ENCODE measurements at regions not wholly inside any gene's neighbourhood (a gene's known extent, or its start where the extent isn't known, plus 50 kb on each side); places are given as distances from the start of the nearest gene placed in this dataset.

- Histone ChIP-seq H3K36me3 (no peaks in the 10 kb centered on the region), H3K9me3 (no peaks in the 10 kb centered on the region), H3K27me3 (no peaks in the 10 kb centered on the region), H3K27ac (replicated peaks in 1 of 4) (no peak overlapping the region), H3K4me3 (no peak overlapping the region), H3K4me1 (no peaks in the 10 kb centered on the region)
- WGBS = 95% methylated on average over 4 of the region's 4 CpGs
- TF ChIP-seq POLR2A (IDR thresholded peaks at IDR 0.05; ENCODE audit: low read depth) (no peak), EP300 (IDR thresholded peaks at IDR 0.05) (no peak), POLR2AphosphoS5 (IDR thresholded peaks at IDR 0.05) (no peak), CTCF (IDR thresholded peaks at IDR 0.05) (no peak)
- no peak for DNase-seq (ENCODE audit: extremely low spot score)
- intact Hi-C loops (cut with DNase I) = no loop called here
Measured at GRCh38 chr15:29361560-29361959, 91.9 kb upstream of the NSMCE3 start.

- no peak for DNase-seq (ENCODE audit: extremely low spot score)
- intact Hi-C loops (cut with DNase I) = no loop called here
- 64% methylated on average over 4 of the region's 4 CpGs for WGBS
Measured at GRCh38 chr15:29360152-29360551, 90.5 kb upstream of the NSMCE3 start.

GRCh38 chr15:29356786-29357185 lies 87.2 kb upstream of the NSMCE3 start:
- intact Hi-C loops (cut with DNase I) = no loop called here
- 93% methylated on average over 1 of the region's 1 CpG for WGBS
- H3K9me3 ChIP-seq = no peaks in the 10 kb centered on the region
- H3K27ac ChIP-seq (replicated peaks in 1 of 4) = no peak overlapping the region
- H3K4me1 ChIP-seq = no peaks in the 10 kb centered on the region
- no peak for TF ChIP-seq POLR2AphosphoS5 (IDR thresholded peaks at IDR 0.05)
- no peak for TF ChIP-seq CTCF (IDR thresholded peaks at IDR 0.05)
- TF ChIP-seq EP300 (IDR thresholded peaks at IDR 0.05) = no peak
- no peak for TF ChIP-seq POLR2A (IDR thresholded peaks at IDR 0.05; ENCODE audit: low read depth)
- H3K27me3 ChIP-seq = no peaks in the 10 kb centered on the region
- no peak overlapping the region for H3K4me3 ChIP-seq
- H3K36me3 ChIP-seq = no peaks in the 10 kb centered on the region
- DNase-seq (ENCODE audit: extremely low spot score) = no peak

More at GRCh38 chr15:29360152-29360551, 90.5 kb upstream of the NSMCE3 start:
- Histone ChIP-seq H3K36me3 (no peaks in the 10 kb centered on the region), H3K4me3 (no peak overlapping the region), H3K27ac (replicated peaks in 1 of 4) (no peak overlapping the region), H3K27me3 (no peaks in the 10 kb centered on the region), H3K4me1 (no peaks in the 10 kb centered on the region), H3K9me3 (no peaks in the 10 kb centered on the region)
- TF ChIP-seq POLR2A (IDR thresholded peaks at IDR 0.05; ENCODE audit: low read depth) (no peak), POLR2AphosphoS5 (IDR thresholded peaks at IDR 0.05) (no peak), CTCF (IDR thresholded peaks at IDR 0.05) (no peak)

GRCh38 chr15:29355477-29355876 lies 85.9 kb upstream of the NSMCE3 start:
- Histone ChIP-seq H3K27ac (replicated peaks in 1 of 4) (no peak overlapping the region), H3K4me3 (no peak overlapping the region), H3K9me3 (no peaks in the 10 kb centered on the region), H3K27me3 (no peaks in the 10 kb centered on the region), H3K36me3 (no peaks in the 10 kb centered on the region), H3K4me1 (no peaks in the 10 kb centered on the region)
- intact Hi-C loops (cut with DNase I) = no loop called here
- no peak for DNase-seq (ENCODE audit: extremely low spot score)
- 83% methylated on average over 1 of the region's 1 CpG for WGBS
- no peak for TF ChIP-seq POLR2AphosphoS5 (IDR thresholded peaks at IDR 0.05)
- no peak for TF ChIP-seq CTCF (IDR thresholded peaks at IDR 0.05)
- no peak for TF ChIP-seq EP300 (IDR thresholded peaks at IDR 0.05)
- no peak for TF ChIP-seq POLR2A (IDR thresholded peaks at IDR 0.05; ENCODE audit: low read depth)

GRCh38 chr15:29352402-29352801 lies 82.8 kb upstream of the NSMCE3 start:
- DNase-seq (ENCODE audit: extremely low spot score) = no peak
- H3K36me3 ChIP-seq = no peaks in the 10 kb centered on the region
- H3K4me3 ChIP-seq = no peak overlapping the region
- TF ChIP-seq CTCF (IDR thresholded peaks at IDR 0.05) (no peak), POLR2A (IDR thresholded peaks at IDR 0.05; ENCODE audit: low read depth) (no peak), EP300 (IDR thresholded peaks at IDR 0.05) (no peak), POLR2AphosphoS5 (IDR thresholded peaks at IDR 0.05) (no peak)
- 84% methylated on average over 10 of the region's 10 CpGs for WGBS
- intact Hi-C loops (cut with DNase I) = no loop called here
- H3K4me1 ChIP-seq = peaks cover 0 to 10% (median 5%) of the 10 kb centered on the region in 4 donors
- no peaks in the 10 kb centered on the region for H3K27me3 ChIP-seq
- H3K27ac ChIP-seq (replicated peaks in 1 of 4) = no peak overlapping the region
- no peaks in the 10 kb centered on the region for H3K9me3 ChIP-seq
